ENCODE measurements at regions not wholly inside any gene's neighbourhood (a gene's known extent, or its start where the extent isn't known, plus 50 kb on each side); places are given as distances from the start of the nearest gene placed in this dataset.
"Not testable (repeated sequence)": the region's sequence is repeated elsewhere in the genome, so short reads cannot be mapped to it uniquely, and the experiment has no call there.

DNA sequence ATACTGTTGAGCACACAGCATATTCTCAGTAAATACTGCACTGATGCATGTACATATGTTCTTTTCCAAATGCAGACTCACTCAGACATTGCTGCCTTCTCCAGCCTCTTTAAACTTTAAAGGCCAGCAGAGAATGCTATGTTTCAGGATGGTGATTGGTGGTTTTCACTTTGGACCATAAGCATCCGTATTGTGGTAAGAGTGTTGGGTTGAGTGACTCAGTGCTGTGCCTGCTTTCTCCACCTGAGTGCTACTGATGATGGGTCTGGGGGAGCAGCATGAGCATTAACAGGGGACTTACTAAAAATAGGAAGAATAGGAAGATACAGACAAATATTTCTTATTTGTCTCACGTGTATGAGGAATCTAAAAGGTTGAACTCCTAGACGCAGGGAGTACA lies 56.3 kb upstream of the ZNF92 start:
- DNase-seq (ENCODE audit: low spot score): no peak

DNA sequence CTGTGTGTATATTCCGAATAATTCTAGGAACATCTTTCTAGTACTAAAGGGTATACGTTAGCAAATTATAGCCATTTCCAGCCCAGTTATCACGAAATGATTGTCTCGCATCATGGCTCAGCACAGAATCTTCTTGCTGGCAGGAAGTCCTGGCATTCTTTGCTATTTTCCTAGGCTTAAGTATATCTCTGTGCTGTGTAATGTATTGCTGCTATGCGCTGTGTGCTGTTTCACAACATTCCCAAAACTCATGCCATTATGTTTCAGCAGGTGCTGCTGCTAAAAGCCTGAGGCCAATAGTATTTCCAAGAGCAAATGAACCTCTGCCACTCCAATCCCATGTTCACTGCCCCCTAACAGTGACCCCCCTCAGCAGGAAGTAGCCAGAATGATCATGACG lies 62.9 kb upstream of the ZNF92 start:
- no peak for DNase-seq (ENCODE audit: low spot score)

DNA sequence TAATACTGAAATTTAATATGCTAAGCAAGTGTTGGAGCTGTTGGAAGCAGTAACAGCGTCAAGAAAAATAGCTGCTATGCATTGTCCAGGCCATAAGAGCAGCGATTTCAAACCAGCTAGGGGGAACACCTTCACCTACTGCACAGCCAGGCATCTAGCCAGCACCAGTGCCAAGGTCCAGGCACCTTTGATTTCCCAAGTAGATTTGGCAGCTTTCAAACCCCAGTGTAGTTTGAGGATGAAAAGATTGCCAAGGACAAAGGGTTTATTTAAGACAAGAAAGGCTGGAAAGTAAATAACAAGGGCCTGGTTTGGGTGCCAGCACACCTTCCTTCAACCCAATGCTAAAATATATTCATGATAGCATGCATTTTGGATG lies 65.4 kb upstream of the ZNF92 start:
- no peak for DNase-seq (ENCODE audit: low spot score)

DNA sequence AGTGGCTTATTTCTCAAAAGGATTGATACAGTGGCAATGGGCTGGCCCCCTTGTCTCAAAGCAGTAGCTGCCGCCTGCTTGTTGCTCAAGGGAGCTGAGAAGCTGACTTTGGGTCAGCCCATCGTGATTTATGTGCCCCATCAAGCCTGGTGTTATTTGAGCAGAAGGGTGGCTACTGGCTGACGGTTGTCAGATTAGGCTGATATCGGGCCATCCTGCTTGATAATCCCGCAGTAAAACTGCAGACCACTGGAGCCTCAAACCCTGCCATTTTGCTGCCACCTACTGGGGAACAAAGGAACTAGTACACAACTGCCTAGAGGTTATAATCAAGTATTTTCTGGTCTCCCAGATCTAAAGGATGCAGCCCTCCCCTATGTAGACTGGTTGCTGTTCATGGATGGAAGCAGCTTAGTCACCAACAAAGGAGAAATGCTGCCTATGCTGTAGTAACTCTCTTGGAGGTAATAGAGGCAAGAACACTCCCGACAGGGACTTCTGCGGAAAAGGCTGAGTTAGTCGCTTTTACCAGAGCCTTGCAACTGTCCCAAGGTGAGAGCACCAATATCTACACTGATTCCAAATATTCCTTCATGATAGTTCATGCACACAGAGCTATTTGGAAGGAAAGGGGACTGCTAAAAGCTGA lies 65.9 kb upstream of the ZNF92 start:
- peak; percentile 65 for DNase-seq (ENCODE audit: low spot score)

DNA sequence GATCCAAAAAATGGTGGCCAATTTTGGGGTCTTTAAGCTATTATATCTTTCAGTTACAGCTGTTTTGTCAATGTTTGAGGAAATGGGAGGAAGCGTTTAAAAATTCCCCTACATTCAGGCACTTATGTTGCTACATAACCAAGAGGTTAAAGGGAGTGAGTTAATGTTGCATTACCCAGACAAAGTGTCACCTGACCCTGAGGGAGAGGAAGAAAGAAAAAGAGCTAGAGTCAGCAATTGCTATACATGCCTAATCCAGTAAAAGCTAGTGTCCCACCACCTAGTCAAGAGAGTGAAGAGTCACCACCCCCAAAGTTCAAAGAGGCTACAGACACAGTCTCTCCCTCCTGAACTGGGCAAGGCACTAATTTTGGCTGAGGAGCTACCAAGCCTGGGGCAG lies 69.5 kb upstream of the ZNF92 start:
- DNase-seq (ENCODE audit: low spot score): no peak

DNA sequence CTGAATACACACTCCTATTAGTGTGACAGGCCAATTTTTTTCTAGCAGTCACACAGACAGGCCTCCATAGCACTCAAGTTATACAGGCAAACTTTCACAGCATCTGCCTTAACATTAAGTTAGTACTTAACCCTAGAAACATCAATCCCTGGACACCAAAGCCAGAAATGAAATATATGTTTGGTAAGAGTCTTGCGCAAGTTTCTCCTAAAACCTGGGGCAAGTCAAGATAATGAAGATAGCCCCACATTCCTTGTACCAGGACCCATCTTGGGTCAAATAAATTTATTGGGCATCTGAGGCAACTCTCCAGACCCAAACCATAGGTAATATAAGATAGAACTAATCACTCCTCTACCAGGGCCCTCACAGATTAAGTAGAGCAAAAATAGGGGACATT lies 70.8 kb upstream of the ZNF92 start:
- no peak for DNase-seq (ENCODE audit: low spot score)

DNA sequence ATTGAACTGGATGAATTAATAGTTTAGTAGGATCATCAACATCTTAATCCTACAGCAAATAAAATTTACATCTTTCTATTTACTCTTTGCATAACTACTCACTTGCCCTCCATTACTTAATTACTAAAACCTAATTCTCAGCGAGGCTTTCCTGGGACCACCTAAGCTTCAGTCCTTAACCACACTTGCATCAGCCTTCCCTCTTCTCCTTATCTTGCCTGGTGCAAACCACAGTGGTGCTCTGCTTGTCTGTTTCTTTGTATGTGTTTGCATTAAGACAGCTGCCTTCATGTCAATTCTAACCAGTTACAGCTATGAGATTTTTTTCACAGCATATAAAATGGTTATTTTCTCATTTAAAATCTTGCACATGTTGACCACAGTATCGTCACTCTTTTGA lies 72.6 kb upstream of the ZNF92 start:
- DNase-seq (ENCODE audit: low spot score): no peak

DNA sequence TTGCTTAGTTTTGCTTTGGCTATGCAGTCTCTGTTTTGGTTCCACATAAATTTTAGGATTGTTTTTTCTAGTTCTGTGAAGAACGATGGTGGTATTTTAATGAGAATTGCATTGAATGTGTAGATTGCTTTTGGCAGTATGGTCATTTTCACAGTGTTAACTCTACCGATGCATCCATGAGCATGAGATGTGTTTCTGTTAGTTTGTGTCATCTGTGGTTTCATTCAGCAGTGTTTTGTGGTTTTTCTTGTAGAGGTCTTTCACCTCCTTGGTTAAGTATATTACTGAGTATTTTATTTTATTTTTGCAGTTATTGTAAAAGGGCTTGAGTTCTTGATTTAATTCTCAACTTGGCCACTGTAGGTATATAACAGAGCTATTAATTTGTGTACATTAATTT lies 78.2 kb upstream of the ZNF92 start:
- no peak for DNase-seq (ENCODE audit: low spot score)

DNA sequence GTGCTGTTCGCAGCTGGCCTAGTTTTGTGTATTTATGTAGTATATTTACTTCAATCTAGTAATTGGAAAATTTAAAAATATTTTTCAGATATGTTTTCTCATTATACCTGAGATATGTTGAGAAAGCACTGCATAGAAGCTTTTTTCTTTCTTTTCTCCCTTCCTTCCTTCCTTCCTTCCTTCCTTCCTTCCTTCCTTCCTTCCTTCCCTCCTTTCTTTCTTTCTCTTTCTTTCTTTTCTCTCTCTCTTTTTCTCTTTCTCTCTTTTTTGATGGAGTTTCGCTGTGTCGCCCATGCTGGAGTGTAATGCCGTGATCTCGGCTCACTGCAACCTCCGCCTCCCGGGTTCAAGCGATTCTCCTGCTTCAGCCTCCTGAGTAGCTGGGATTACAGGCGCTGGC lies 83.3 kb upstream of the ZNF92 start:
- DNase-seq (ENCODE audit: low spot score): not testable (repeated sequence)

DNA sequence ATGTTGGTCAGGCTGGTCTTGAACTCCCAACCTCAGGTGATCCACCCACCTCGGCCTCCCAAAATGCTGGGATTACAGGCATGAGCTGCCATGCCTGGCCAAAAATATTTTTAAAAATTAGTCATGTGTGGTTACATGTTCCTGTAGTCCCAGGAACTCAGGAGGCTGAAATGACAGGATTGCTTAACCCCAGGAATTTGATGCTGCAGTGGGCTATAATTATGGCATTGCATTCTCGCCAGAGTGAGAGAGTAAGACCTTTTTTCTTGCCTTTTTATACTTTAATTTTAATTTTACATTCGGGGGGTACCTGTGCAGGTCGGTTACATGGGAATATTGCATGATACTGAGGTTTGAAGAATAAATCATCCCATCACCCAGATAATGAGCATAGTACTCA lies 86.6 kb upstream of the ZNF92 start:
- DNase-seq (ENCODE audit: low spot score): no peak

DNA sequence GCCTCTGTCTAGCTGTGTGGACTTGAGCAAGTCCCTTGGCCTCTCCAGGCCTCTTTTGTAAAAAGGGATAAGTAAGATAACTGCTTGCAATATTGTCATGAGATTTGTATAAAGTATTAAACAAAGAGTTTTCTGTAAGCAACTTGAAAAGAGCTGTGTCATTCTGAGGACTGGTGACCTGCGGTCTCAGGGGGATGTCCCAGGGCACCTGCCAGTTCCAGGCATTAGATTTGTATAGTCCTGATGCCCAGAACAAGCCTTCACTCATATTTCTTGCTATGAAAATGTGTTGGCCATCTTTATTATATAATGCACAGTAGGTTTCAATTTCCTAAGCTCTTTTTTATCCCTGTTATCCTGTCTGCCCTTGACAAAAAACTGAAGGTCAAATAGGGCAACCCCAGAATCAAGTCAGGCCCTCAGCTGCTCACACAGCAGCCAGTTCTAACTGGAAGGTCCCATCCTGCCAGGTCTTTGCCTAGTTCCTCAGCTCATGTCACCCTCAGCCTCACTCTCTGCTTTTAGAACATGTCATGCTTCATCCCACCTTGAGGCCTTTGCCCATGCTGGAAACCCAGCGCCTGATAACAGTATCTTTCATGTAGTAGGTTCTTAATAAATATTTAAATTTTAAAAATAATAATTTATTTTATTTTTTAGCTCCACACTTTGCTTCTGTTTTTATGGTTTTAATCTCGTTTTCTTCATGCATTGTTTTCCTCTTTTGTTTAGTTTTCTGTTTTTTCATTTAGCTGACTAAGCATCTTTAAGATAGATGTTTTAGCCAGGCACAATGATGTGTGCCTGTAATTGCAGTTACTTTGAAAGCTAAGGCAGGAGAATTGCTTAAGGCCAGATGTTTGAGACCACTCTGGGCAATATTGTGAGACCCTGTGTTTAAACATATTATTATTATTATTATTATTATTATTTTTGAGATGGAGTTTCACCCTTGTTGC lies 87.5 kb upstream of the ZNF92 start:
- DNase-seq (ENCODE audit: low spot score): no peak

DNA sequence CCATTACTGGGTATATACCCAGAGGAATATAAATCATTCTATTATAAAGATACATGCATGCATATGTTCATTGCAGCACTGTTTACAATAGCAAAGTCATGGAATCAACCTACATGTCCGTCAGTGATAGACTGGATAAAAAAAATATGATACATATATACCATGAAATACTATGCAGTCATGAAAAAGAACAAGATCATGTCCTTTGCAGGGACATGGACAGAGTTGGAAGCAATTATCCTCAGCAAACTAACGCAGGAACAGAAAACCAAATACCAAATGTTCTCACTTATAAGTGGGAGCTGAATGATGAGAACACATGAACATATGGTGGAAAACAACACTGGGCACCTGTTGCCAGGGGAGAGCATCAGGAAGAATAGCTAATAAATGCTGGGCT lies 88.4 kb upstream of the ZNF92 start:
- not testable (repeated sequence) for DNase-seq (ENCODE audit: low spot score)

DNA sequence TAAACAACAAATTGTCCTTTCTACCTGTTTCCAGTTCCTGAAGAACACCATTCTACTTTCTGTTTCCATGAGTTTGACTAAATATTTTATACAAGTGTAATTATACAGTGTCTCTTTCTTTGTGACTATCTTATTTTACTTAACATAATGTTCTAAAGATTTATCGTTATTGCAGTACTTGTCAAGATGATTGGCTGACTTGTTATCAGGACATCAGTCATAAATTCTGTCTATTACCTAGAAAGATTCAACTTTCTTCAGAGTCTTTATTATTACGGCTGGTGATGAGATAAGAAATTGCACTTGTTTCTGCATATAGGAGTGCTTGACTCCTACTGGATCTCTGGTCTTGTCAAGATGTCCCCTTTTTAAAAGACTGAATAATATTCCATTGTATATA lies 93.9 kb upstream of the ZNF92 start:
- DNase-seq (ENCODE audit: low spot score): no peak

DNA sequence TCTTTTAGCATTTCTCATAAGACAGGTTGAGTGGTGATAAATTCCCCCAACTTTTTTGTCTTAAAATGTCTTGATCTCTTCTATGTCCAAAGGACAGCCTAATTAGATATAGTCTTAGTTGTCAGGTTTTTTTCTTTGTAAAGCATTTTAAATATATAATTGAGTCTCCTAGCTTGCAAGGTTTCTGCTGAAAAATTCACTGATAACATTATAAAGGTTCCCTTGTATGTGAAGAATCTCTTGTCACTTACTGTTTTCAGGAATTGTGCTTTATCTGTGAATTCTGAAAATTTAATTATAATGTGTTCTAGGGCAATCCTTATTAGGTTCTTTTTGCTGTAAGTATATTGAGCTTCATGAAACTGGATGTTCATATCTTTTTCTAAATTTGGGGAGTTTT lies 96.8 kb upstream of the ZNF92 start:
- DNase-seq (ENCODE audit: low spot score): no peak

DNA sequence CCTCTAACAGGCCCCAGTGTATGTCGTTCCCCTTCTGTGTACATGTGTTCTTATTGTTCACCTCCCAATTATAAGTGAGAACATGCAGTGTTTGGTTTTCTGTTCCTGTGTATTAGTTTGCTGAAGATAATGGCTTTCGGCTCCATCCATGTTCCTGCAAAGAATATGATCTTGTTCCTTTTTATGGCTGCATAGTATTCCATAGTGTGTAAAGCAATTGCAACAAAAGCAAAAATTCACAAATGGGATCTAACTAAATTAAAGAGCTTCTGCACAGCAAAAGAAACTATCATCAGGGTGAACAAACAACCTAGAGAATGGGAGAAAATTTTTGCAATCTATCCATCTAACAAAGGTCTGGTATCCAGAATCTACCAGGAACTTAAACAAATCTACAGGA lies 102.2 kb upstream of the ZNF92 start:
- not testable (repeated sequence) for DNase-seq (ENCODE audit: low spot score)

DNA sequence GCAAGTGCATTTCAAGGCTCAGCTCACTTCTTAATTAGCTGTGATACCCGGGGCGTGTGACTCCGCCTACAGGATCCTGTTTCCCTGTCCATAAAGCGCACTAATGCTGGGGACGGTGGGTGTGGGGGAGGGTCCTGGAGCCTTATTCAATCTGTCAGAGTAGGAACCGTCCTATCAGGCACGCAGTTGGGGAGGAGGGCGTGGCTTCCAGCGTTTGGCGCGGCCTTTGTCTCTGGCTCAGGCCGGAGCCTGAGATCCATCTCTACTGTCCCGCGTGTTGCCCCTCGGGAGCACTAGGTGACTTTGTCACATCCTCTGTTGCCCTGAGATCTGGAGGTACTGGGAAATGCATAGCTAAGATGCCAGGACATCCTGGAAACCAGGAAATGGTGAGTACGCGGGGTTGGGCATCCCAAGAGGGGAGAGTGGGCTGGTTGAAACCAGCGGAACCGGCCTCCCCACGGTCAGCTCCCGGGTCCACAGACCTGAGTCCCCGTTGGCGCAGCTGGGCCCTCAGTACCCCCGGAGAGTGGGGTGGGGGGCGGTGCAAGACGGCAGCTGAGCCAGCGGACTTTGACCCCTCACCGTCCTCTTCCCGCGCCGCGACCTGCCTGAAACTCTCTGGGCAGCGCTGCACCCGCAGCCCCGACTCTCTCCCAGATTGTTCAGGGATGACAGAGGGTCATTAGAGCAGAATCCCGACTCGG lies 104.4 kb upstream of the ZNF92 start:
- DNase-seq (ENCODE audit: low spot score): peak; percentile 45

DNA sequence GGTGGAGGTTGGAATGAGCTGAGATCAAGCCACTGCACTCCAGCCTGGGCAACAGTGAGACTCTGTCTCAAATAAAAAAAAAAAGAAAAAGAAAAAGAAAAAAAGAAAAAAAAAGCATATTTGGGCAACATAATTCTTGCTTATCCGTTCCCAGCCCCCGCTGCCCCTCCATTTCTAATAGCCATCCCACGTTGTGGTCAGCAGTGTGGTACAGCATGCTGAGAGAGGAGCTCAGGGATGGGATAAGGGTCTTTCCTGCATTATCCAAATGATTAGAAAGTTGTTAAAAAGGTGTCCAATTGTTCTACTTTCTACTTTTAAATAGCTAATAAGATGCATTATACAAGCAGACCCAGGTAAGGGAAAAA lies 104.9 kb upstream of the ZNF92 start:
- no peak for DNase-seq (ENCODE audit: low spot score)

DNA sequence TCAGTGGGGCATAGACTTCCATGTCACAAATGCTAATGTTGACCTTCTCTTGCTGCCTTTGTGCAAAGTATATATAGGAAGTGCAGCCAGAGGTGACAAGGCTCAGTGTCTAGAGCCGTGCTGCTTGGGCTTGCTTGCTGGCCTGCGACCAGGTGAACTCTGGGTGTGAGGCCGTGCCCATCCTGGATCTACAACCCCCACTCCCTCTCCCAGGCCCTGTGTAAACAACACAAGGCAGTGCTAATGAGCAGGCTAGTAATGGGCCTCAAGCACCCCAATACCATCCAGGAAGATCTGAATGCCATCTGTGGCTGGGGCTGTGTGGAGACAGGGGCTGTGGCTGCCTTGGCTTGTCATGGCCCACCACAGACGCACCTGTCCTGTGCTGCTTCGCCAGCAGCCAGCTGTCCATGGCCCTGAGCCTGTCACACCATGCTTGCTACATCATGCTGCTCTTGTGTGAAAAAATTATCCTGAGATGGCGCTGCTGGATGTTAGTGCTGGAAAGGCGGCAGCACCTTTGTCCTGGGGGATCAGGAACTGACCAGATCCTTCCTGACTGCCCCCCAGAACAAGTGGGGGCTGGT lies 107.6 kb upstream of the ZNF92 start:
- no peak for DNase-seq (ENCODE audit: low spot score)

DNA sequence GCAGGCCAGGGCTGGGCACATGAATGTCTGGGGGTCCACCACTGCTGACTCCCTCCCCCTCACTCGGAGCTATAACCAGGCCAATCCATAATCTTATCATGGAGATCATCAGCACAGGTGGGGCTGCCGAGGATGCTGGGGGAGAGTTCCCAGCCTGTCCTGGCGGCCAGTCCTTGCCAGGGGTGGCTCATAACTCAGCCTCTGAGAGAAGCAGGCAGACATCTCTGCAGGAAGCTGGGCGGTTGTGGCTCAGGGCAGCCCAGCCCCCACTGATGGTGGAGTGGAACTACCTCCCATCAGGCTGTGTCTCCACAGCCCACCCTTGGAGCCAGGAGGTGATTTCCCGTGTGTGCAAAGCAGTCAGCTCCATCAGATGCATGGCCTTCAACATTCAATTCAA lies 109.4 kb upstream of the ZNF92 start:
- DNase-seq (ENCODE audit: low spot score): no peak

DNA sequence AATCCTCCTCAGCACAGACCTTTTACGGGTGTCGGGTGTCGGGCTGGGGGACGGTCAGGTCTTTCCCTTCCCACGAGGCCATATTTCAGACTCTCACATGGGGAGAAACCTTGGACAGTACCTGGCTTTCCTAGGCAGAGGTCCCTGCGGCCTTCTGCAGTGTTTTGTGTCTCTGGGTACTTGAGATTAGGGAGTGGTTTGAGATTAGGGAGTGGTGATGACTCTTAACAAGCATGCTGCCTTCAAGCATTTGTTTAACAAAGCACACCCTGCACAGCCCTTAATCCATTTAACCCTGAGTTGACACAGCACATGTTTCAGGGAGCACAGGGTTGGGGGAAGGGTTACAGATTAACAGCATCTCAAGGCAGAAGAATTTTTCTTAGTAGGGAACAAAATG lies 113.0 kb upstream of the ZNF92 start:
- not testable (repeated sequence) for DNase-seq (ENCODE audit: low spot score)

DNA sequence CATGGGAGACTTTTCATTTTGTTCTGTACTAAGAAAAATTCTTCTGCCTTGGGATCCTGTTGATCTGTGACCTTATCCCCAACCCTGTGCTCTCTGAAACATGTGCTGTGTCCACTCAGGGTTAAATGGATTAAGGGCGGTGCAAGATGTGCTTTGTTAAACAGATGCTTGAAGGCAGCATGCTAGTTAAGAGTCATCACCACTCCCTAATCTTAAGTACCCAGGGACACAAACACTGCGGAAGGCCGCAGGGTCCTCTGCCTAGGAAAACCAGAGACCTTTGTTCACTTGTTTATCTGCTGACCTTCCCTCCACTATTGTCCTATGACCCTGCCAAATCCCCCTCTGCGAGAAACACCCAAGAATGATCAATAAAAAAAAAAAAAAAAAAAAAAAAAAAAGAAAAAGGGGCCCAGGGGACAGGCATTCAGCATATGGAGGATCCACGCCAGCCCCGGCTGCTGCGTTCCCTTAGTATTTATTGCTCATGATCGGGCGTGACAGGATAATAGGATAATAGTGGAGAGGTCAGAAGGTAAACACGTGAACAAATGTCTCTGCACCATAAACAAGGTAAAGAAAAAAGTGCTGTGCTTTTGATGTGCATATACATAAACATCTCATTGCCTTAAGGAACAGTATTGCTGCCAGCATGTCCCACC lies 113.7 kb upstream of the ZNF92 start:
- DNase-seq (ENCODE audit: low spot score): not testable (repeated sequence)

DNA sequence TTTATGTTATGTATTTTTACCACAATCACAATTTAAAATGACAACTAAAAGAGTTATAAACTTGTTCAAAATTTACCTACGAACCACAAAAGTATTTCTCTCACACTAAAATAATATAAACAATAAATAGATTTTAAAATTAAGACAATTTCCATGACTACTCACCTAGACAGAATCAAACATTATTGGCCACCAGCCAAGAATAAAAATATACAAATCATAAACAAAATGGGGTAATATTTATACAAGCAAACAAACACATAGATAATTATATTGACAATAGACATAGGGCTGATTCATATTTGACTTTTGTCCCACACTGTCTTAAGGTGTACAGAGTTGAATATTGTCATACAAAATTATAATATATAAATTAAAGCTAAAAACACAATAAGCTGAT lies 119.6 kb upstream of the ZNF92 start:
- DNase-seq (ENCODE audit: low spot score): no peak
